Right hindlimb (tissue), 1 donor: ENCODE measurements at regions not wholly inside any gene's neighbourhood (a gene's known extent, or its start where the extent isn't known, plus 50 kb on each side); places are given as distances from the start of the nearest gene placed in this dataset.
"Not testable (repeated sequence)": the region's sequence is repeated elsewhere in the genome, so short reads cannot be mapped to it uniquely, and the experiment has no call there.

Source experiments
- DNase-seq: peaks from one replicate; pipeline ENCODE4 v3.0.0-alpha.2; 2018

DNA sequence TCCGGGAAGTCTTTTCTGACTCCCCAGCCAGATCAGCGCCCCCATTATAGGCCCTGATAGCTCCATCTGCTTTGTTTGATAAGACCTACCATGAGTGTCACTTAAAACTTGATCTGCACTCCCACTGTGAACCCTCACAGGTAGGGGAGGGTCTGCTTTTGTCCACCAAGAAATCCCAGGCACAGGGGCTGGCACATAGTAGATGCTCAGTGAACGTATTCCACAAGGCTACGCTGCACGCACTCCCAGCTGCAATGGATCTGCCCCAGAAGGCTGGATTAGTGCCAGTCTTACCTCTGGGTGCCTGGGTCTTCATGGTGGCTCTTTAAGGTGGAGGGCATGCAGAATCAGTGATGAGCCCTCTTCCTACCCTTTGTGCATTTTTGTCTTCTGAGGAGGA is 447.1 kb downstream of the PTPRU start:
- DNase-seq, result no peak

- no peak for DNase-seq
These were observed 446.6 kb downstream of the PTPRU start for GRCh38 chr1:29682919-29683295.

GRCh38 chr1:29682171-29682918 is 446.0 kb downstream of the PTPRU start:
- DNase-seq, result no peak

DNA sequence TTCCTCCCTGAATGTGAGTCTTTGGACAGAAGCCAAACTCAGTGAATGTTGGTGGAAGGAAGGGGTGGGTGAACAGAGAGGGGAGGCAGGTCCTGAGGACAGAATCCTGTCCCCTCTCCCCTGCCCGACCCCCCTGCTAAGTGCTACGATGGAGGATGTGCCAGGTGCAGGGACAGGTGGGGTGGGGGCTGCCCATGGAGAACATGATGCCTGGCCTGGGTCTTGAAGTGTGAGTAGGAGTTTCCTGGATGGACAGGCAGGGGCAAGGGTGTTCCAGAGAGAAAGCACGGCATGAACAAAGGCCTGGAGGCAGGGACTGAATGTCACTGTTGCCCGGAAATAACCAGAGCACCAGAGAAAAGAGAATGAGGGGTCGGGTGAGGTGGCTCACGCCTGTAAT is 445.1 kb downstream of the PTPRU start:
- DNase-seq, result not testable (repeated sequence)

GRCh38 chr1:29679828-29680558 is 443.7 kb downstream of the PTPRU start:
- DNase-seq, result no peak

GRCh38 chr1:29679316-29679715 is 443.0 kb downstream of the PTPRU start:
- DNase-seq, result no peak

GRCh38 chr1:29677028-29678024 is 441.0 kb downstream of the PTPRU start:
- DNase-seq, result peak; percentile 22

GRCh38 chr1:29676496-29676895 is 440.2 kb downstream of the PTPRU start:
- DNase-seq, result no peak

- DNase-seq, result peak; percentile 83
These were observed 439.4 kb downstream of the PTPRU start for GRCh38 chr1:29675481-29676263.

DNA sequence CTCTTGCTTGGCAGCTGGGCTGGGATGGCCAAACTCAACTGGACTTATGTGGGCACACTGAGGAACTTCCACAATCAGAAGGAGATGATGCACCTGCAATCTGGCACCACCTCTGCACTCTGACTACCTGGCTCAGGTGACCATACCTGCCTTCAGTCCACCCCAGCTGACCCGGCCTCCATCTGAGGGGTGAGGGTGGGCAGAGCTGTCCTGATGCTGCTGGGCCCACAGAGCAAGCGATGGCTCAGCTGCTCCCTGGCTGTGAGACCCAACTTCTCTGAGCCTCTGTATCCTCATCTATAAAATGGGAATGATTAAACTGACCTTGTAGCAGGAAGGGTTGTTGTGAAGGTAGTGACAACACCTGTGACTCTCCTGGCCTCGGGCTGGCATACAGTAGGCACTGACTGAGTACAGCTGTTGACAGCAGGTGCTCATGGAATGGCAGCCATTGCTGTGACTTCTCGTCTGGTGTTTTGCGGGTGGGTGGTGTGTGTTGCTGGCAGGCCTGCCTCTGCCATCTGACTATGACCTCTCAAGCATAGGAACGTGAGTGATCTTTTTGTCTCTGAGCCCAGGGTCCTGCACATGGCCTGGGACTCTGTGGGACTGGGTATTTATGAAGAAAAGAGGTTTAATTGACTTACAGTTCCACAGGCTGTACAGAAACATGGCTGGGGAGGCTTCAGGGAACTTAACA is 438.5 kb downstream of the PTPRU start:
- DNase-seq, result peak; percentile 19

- DNase-seq, result peak; percentile 3
These were observed 437.6 kb downstream of the PTPRU start for GRCh38 chr1:29673669-29674626.

- DNase-seq, result no peak
These were observed 436.8 kb downstream of the PTPRU start for GRCh38 chr1:29673228-29673500.

DNA sequence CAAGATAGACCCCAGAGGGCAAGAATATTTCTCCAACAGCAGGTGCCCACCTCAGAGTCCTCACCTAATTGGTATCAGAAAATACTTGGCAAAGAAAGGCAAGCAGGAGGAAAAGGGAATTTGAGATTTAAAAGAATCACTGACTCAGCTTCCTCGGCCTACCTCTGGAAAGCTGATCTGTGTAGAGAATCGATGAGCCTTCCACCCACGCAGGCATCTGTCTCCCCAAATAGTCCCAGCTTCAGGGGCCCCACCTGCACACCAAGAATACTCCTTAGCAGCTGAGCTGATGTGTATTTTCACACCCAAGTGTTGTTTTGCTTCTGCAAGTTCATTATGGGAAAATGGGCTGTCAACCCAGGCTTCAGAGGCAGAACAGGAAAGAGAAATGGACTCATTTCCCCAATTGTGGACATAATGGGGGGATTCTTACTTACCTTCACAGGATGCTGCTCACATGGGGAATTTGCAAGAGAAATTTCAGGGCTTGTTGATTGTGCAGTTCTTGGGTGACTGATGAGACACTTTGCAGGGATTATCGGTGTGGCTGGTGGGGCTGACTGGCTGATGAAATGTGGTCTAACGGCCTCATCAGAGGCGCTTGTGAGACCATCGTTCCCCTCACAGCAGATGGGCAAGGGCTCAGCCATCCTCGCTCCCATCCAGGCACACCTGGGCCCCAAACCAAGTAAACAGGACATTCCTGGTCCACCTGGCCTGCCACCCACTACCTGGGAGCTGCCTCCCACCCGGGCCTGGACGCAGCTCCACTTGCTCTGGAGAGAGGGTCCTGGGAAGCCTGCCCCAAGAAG is 436.3 kb downstream of the PTPRU start:
- DNase-seq, result no peak

DNA sequence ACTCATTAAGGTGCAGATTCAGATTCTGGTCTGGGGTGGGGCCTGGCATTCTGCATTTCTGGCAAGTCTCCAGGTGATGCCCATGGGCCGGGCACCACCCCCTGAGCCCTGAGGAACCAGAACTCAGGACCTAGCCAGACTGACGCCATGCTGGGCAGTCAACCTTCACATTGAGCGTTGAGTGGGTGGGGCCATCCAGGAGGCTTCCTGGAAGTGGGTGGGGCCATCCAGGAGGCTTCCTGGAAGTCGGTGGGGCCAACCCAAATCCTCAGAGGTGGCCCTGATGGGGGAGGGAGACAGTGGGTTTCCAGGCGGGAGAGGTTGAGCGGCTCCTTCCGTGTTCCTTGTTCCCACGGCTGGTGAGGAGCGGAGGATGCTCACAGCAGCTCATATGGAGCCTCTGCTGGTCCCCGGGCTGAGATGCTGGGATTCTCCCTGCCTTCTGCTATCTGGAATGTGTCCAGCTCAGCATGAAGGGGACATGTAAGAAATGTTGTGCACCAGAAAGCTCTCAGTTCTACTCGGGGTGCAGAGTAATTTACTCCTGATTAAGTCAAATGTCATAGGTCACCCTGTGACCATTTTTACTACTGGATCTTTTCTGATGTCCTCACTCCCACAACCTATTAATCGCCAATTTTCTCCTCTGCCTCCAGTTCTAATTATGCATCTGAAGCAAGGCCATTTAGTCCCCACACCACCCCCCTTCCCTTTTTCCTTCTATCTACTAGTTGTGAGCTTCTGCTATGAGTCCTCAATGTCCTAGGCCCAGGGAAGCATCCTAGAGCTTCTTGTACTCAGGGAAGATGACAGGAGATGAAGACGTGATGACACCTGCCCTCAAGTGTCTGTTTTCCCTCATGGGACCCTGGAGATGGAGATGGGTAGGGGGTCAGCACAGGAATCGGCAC is 435.4 kb downstream of the PTPRU start:
- no peak for DNase-seq

- DNase-seq, result no peak
These were observed 434.4 kb downstream of the PTPRU start for GRCh38 chr1:29670752-29671151.

- DNase-seq, result no peak
These were observed 433.6 kb downstream of the PTPRU start for GRCh38 chr1:29669912-29670311.

DNA sequence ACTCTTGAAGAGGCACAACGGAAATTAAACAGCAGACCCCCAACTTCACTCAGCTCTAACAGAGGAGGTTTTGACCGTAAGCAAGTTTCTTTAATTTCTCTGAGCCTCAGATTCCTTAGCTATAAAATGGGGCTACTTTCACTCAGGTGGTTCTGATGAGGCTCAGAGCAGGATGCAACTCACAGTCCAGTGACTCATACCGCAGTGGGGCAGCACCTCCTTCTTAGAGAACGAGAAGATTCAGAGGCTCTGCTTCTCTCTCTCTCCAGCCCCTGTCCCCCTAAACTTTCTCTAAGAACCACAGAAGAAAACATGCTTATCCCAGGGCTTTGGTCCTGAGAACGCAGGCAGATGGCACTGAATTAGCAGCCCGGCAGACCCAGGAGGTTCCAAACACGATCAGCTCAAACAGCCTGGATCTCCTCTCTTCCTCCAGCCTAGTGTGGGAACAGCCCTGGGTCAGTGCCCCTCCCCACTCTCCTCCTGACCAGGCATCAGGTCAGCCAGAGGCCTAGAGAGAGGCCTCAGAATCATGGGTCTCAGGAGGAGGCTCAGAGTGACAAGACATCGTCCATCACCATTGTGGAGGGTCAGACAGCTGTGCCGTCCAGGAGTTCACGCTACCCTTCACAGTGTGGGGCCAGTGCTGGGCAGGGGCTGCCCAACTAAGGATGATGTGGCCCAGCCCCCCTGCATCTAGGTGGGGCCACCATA is 433.0 kb downstream of the PTPRU start:
- no peak for DNase-seq

GRCh38 chr1:29668551-29669157 is 432.3 kb downstream of the PTPRU start:
- no peak for DNase-seq
